ENCODE measurements at regions not wholly inside any gene's neighbourhood (a gene's known extent, or its start where the extent isn't known, plus 50 kb on each side); places are given as distances from the start of the nearest gene placed in this dataset.

DNA sequence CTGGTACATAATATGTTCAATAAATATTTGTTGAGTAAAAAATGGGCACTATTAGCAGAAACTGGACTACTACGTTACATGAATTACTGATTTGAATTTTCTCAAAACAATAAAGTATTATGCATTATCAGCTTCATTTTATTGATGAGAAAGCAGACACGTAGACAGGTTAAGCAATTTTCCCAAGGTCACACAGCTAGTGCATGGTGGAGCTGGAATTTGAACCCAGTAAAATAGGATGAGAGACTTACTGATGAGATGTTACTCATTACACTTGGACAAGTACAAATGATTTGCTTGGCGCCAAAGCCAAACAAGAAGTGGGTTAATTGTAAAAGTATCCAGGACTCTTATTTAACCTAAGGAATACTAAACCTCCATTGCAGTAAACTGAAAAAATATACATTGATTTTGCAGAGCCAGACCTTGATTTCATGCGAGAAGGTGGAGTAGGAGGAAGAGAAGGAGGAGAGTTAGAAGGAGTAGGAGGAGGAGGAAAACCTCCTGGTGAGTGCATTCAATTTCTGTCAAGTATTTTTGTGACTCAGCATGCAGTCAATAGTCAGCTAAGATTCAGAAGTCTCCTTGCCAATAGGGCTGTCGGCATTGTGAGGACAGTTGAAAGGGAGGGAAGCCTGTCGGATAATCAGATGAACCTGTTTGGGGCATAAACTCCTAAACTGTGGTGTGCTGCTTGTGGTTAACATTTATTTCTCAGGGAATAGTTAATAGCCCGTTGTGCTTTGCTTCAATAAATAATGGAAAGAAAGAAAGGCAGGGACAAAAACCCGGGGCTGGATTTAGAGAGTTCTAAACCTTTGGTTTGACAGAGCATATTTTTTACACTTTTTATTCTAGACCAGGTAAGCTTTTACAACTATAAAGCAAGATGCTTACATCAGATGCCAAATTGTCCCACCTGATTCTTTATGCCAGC, 77.0 kb upstream of the TACR1 start:
- TF ChIP-seq POLR2A (IDR thresholded peaks at IDR 0.05) = no peak
- TF ChIP-seq, protein P1, sequence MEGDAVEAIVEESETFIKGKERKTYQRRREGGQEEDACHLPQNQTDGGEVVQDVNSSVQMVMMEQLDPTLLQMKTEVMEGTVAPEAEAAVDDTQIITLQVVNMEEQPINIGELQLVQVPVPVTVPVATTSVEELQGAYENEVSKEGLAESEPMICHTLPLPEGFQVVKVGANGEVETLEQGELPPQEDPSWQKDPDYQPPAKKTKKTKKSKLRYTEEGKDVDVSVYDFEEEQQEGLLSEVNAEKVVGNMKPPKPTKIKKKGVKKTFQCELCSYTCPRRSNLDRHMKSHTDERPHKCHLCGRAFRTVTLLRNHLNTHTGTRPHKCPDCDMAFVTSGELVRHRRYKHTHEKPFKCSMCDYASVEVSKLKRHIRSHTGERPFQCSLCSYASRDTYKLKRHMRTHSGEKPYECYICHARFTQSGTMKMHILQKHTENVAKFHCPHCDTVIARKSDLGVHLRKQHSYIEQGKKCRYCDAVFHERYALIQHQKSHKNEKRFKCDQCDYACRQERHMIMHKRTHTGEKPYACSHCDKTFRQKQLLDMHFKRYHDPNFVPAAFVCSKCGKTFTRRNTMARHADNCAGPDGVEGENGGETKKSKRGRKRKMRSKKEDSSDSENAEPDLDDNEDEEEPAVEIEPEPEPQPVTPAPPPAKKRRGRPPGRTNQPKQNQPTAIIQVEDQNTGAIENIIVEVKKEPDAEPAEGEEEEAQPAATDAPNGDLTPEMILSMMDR (IDR thresholded peaks at IDR 0.05) = no peak
- TF ChIP-seq POLR2AphosphoS5 (IDR thresholded peaks at IDR 0.05) = no peak
- no peak overlapping the region for H3K4me3 ChIP-seq
- intact Hi-C loops (cut with DNase I; ENCODE audit: low total_unique reads) = no loop called here
- H3K27ac ChIP-seq = no peak overlapping the region
- no peaks in the 10 kb centered on the region for H3K36me3 ChIP-seq
- H3K27me3 ChIP-seq = no peaks in the 10 kb centered on the region
- H3K4me1 ChIP-seq = no peaks in the 10 kb centered on the region
- DNase-seq (ENCODE audit: low spot score in 2 of 2) = no peak
- peaks cover 0 to 10% of the 10 kb centered on the region in 2 donors for H3K9me3 ChIP-seq

DNA sequence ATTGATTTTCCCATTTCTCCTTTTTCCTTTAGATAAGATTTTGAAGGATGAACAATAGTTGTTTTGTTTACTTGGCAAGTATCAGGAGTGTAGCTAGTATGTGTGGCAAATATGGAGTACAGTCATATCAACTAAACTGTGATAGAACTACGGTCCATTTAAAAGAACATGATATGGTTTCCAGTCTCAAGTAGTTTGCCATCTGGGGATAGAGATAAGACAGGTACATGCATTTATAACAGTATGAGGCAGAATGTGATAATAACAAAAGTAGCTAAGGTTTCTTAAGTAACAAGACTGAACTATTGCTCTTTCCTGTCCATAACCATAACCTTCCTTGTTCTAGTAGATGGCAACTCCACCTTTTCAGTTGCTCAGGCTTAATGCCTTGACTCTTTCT, 75.6 kb upstream of the TACR1 start:
- Histone ChIP-seq H3K27ac (no peak overlapping the region), H3K9me3 (peaks cover 0 to 10% of the 10 kb centered on the region in 2 donors), H3K36me3 (no peaks in the 10 kb centered on the region), H3K4me3 (no peak overlapping the region), H3K4me1 (no peaks in the 10 kb centered on the region), H3K27me3 (no peaks in the 10 kb centered on the region)
- DNase-seq (ENCODE audit: low spot score in 2 of 2) = no peak
- intact Hi-C loops (cut with DNase I; ENCODE audit: low total_unique reads) = no loop called here
- no peak for TF ChIP-seq POLR2A (IDR thresholded peaks at IDR 0.05)
- TF ChIP-seq, protein P1 (IDR thresholded peaks at IDR 0.05) = no peak
- TF ChIP-seq POLR2AphosphoS5 (IDR thresholded peaks at IDR 0.05) = no peak

DNA sequence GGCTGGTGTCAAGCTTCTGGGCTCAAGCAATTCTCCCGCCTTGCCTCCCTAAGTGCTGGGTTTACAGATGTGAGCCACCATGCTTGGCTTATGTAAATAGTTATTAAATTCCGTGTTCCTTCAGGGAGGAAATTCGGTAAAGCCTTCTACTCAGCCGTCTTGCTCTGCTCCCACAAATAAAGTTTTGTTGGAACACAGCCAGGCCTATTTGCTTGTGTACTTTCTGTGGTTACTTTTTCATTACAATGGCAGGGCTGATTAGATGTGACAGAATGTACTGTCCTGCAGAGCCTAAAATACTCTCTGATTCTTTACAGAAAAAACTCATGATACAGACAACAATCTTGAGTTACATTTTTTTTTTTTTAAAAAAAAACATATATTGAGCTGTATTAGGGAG, 68.8 kb upstream of the TACR1 start:
- H3K4me1 ChIP-seq = no peaks in the 10 kb centered on the region
- H3K36me3 ChIP-seq = no peaks in the 10 kb centered on the region
- TF ChIP-seq, protein P1 (IDR thresholded peaks at IDR 0.05) = no peak
- TF ChIP-seq POLR2A (IDR thresholded peaks at IDR 0.05) (no peak), POLR2AphosphoS5 (IDR thresholded peaks at IDR 0.05) (no peak)
- DNase-seq (ENCODE audit: low spot score in 2 of 2) = no peak
- intact Hi-C loops (cut with DNase I; ENCODE audit: low total_unique reads) = no loop called here
- no peak overlapping the region for H3K4me3 ChIP-seq
- no peaks in the 10 kb centered on the region for H3K27me3 ChIP-seq
- H3K9me3 ChIP-seq = peaks cover 0 to 7% of the 10 kb centered on the region in 2 donors
- no peak overlapping the region for H3K27ac ChIP-seq

DNA sequence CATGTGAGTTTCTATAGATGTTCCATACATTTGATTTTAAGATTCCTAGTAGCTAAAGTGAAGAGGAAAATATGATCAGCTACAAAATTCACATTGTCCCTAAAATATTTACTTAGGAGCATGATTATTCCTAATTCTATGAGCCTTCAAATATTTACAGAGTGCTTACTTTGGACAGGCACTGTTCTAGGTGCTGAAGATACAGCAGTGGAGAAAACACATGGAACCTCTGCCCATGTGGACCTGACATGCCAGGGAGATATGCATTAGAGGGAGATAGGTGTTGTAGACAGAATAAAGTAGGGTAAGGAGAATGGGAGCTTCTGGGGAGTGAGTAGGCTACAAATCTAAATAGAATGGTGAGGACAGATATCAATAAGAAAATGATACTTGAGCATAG, 62.6 kb upstream of the TACR1 start:
- H3K27ac ChIP-seq = no peak overlapping the region
- no peaks in the 10 kb centered on the region for H3K27me3 ChIP-seq
- TF ChIP-seq, protein P1 (IDR thresholded peaks at IDR 0.05) = no peak
- no peak for TF ChIP-seq POLR2AphosphoS5 (IDR thresholded peaks at IDR 0.05)
- TF ChIP-seq POLR2A (IDR thresholded peaks at IDR 0.05) = no peak
- H3K4me3 ChIP-seq = no peak overlapping the region
- no peaks in the 10 kb centered on the region for H3K36me3 ChIP-seq
- no peak for DNase-seq (ENCODE audit: low spot score in 2 of 2)
- peaks cover 20 to 30% of the 10 kb centered on the region in 2 donors for H3K9me3 ChIP-seq
- H3K4me1 ChIP-seq = no peaks in the 10 kb centered on the region
- intact Hi-C loops (cut with DNase I; ENCODE audit: low total_unique reads) = no loop called here

DNA sequence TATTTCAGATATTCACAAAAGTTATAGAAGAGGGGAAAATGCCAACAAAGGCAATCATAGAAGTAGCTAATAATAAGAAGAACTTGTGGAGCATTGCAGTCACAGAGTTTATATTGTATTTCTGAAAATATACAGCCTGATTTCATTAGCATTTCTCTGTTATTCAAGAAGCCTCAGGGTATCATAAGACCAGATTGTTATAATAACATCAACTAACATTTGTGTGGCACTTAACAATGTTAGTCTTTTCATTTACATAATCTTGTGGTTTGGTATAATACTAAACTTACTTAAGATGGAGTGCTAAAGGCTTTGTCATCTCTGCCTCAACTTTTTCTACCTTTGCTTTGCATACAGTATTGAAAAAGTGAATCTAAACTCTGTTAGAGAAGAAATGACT, 61.6 kb upstream of the TACR1 start:
- no peaks in the 10 kb centered on the region for H3K36me3 ChIP-seq
- no peak overlapping the region for H3K4me3 ChIP-seq
- H3K27ac ChIP-seq = no peak overlapping the region
- no peaks in the 10 kb centered on the region for H3K27me3 ChIP-seq
- TF ChIP-seq, protein P1 (IDR thresholded peaks at IDR 0.05) = no peak
- no peak for TF ChIP-seq POLR2A (IDR thresholded peaks at IDR 0.05)
- no peak for TF ChIP-seq POLR2AphosphoS5 (IDR thresholded peaks at IDR 0.05)
- H3K9me3 ChIP-seq = peaks cover 13 to 33% of the 10 kb centered on the region in 2 donors
- no peaks in the 10 kb centered on the region for H3K4me1 ChIP-seq
- no peak for DNase-seq (ENCODE audit: low spot score in 2 of 2)
- intact Hi-C loops (cut with DNase I; ENCODE audit: low total_unique reads) = no loop called here

Measured in breast epithelium (tissue), 4 donors.